Tibial artery (tissue), 4 donors: ENCODE measurements at regions not wholly inside any gene's neighbourhood (a gene's known extent, or its start where the extent isn't known, plus 50 kb on each side); places are given as distances from the start of the nearest gene placed in this dataset.
A peak's percentile ranks its signal among the peaks of the same experiment; 100 is the strongest.

Source experiments
- DNase-seq, 2 donors: peaks; one replicate each; pipeline ENCODE4 v3.0.0-alpha.2; 2019
- H3K27ac ChIP-seq, 2 donors: fragments of 200-600 bp; sonication (generic) in 1 of 2; 1 replicate in 1 of 2; 2 replicates in 1 of 2; pipeline ENCODE4 v1.5.1; 2018 to 2019; ENCODE audit warnings: mild to moderate bottlenecking in 1 of 2
- H3K27me3 ChIP-seq, 2 donors: fragments of 200-600 bp; sonication (generic) in 1 of 2; one replicate each; pipeline versions ENCODE4 v1.5.1 to v1.6.0; 2016 to 2019
- H3K36me3 ChIP-seq, 3 donors: fragments of 200-600 bp; sonication (generic) in 2 of 3; one replicate each; pipeline ENCODE4 v1.5.1; 2016 to 2019; ENCODE audit warnings: mild to moderate bottlenecking in 2 of 3
- H3K4me1 ChIP-seq, 4 donors: fragments of 200-600 bp; sonication (generic) in 2 of 4; 1 replicate in 3 of 4; 2 replicates in 1 of 4; pipeline ENCODE4 v1.5.1; 2016 to 2019
- H3K4me3 ChIP-seq, 2 donors: fragments of 200-600 bp; sonication (generic) in 1 of 2; 1 replicate in 1 of 2; 2 replicates in 1 of 2; pipeline ENCODE4 v1.5.1; 2018 to 2019; ENCODE audit warnings: mild to moderate bottlenecking in 2 of 2
- H3K9me3 ChIP-seq, 3 donors: fragments of 200-600 bp; sonication (generic) in 1 of 3; one replicate each; pipeline ENCODE4 v1.5.1; 2016 to 2019
- intact Hi-C: fragments of 100-400 bp; cut with DNase I; formaldehyde crosslinking; loops from one replicate; pipeline ENCODE4 v1.15.0; 2023; ENCODE audit warnings: low total_unique reads
- TF ChIP-seq, protein P1 (sequence below), 2 experiments: fragments of 200-600 bp in 1 of 2; fragments of 450-650 bp in 1 of 2; IDR thresholded peaks; one replicate each; pipeline ENCODE4 v1.5.1; 2017 to 2019; ENCODE audit warnings: antibody characterized with exemption in 2 of 2, mild to moderate bottlenecking in 1 of 2, moderate library complexity in 1 of 2

DNA sequence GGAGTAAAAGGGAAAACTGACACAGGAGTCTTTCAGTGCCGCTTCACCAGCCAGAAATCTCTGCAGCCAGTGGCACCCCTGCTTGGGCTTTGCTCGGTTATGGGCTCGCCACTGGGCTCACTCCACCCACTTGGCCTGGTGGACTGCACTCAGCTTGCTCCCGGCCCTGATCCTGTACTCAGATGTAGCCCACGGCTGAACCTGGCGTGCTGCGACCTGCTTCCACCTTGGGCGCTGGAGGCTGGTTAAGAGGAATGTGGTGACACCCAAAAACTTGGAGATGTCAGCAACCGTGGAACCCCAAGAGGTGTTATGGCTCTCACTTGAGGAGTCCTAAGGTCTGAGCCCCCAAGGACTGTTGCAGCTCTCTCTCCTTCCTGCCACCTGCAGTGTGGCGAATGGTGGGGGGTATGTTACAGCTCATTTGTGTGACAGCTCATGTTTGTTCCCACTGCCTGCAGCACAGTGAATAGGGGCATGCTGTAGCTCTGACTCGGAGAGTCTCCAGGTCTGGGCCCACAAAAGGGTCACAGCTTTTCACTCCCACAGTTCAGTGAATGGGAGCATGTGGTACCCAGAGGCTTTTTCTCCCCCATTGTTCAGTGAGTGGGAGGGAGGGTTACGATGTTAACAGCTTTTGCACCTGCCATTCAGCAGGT lies 1124.5 kb upstream of the ATXN8OS start:
- intact Hi-C loops, result no loop called here
- no peak overlapping the region for H3K4me3 ChIP-seq
- DNase-seq, result peak in 1 of 2 donors; percentile 50
- H3K27ac ChIP-seq, result no peak overlapping the region
- H3K27me3 ChIP-seq, result no peaks in the 10 kb centered on the region
- TF ChIP-seq, protein P1, sequence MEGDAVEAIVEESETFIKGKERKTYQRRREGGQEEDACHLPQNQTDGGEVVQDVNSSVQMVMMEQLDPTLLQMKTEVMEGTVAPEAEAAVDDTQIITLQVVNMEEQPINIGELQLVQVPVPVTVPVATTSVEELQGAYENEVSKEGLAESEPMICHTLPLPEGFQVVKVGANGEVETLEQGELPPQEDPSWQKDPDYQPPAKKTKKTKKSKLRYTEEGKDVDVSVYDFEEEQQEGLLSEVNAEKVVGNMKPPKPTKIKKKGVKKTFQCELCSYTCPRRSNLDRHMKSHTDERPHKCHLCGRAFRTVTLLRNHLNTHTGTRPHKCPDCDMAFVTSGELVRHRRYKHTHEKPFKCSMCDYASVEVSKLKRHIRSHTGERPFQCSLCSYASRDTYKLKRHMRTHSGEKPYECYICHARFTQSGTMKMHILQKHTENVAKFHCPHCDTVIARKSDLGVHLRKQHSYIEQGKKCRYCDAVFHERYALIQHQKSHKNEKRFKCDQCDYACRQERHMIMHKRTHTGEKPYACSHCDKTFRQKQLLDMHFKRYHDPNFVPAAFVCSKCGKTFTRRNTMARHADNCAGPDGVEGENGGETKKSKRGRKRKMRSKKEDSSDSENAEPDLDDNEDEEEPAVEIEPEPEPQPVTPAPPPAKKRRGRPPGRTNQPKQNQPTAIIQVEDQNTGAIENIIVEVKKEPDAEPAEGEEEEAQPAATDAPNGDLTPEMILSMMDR (IDR thresholded peaks at IDR 0.05), result no peak
- peaks cover 0 to 4% (median 0%) of the 10 kb centered on the region in 3 donors for H3K9me3 ChIP-seq
- H3K4me1 ChIP-seq, result no peaks in the 10 kb centered on the region
- no peaks in the 10 kb centered on the region for H3K36me3 ChIP-seq

DNA sequence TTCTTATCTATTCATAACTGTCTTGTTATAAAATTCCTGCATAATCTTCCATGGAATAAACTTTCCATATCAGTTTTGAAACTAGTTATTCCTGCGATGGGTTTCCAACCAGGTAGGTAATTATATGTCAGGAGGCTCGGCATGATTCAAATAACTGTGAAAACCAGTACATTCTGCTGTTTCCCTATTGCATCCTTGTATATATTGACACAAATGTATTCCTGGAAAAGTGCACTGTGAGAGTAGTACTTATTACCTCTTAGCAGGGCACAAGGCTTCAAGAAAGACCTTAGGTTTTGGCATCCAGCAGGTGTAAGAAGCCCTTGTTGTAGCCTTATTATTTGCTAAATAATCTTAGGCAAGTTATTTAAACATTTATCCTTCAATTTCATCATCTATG lies 1131.3 kb upstream of the ATXN8OS start:
- H3K27me3 ChIP-seq, result no peaks in the 10 kb centered on the region
- no peaks in the 10 kb centered on the region for H3K36me3 ChIP-seq
- H3K4me1 ChIP-seq, result no peaks in the 10 kb centered on the region
- no peak overlapping the region for H3K27ac ChIP-seq
- intact Hi-C loops, result no loop called here
- no peaks in the 10 kb centered on the region for H3K9me3 ChIP-seq
- no peak overlapping the region for H3K4me3 ChIP-seq
- TF ChIP-seq, protein P1 (IDR thresholded peaks at IDR 0.05), result no peak
- DNase-seq, result no peak

DNA sequence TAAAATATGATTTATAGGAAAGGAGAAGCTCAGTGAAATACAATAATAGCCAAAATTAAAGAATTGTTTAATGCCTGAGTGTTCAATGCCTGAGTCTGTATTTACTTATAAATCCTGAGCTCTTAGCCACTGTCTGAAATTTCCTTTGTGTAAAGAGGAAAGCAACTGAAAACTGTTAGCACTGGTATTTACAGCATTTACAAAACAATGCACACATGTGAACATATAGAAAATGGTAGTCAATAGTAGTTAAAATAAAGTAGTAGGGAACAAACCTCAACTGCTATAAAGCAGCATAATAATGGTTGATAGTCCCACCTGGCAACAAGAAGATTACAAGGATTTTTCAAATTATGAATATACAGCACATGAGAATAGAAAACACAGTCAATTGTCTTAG lies 1137.1 kb upstream of the ATXN8OS start:
- H3K36me3 ChIP-seq, result no peaks in the 10 kb centered on the region
- H3K27ac ChIP-seq, result no peak overlapping the region
- no peak for DNase-seq
- no peaks in the 10 kb centered on the region for H3K4me1 ChIP-seq
- intact Hi-C loops, result no loop called here
- no peak overlapping the region for H3K4me3 ChIP-seq
- no peaks in the 10 kb centered on the region for H3K9me3 ChIP-seq
- no peaks in the 10 kb centered on the region for H3K27me3 ChIP-seq
- TF ChIP-seq, protein P1 (IDR thresholded peaks at IDR 0.05), result no peak

DNA sequence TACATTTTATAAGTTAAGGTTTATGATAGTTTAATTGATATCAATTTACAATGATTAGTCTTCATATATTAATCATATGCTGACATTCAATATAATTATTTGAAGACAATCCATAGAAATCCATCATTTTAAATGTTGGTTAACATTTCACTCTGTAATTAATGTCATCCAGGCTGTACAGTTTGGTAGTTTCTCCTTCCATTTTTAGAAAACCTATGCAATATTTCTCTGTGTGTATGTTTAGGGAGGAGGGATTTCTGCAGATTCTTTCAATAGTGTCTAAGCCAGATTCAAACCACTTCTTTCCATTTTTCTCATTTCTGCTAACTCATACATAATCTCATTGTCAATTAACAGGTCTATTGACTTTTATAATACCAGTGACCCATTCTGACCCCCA lies 1159.0 kb upstream of the ATXN8OS start:
- Histone ChIP-seq H3K27ac (no peak overlapping the region), H3K4me1 (no peaks in the 10 kb centered on the region), H3K4me3 (no peak overlapping the region), H3K9me3 (no peaks in the 10 kb centered on the region), H3K36me3 (no peaks in the 10 kb centered on the region), H3K27me3 (no peaks in the 10 kb centered on the region)
- intact Hi-C loops, result no loop called here
- no peak for DNase-seq
- TF ChIP-seq, protein P1 (IDR thresholded peaks at IDR 0.05), result no peak

DNA sequence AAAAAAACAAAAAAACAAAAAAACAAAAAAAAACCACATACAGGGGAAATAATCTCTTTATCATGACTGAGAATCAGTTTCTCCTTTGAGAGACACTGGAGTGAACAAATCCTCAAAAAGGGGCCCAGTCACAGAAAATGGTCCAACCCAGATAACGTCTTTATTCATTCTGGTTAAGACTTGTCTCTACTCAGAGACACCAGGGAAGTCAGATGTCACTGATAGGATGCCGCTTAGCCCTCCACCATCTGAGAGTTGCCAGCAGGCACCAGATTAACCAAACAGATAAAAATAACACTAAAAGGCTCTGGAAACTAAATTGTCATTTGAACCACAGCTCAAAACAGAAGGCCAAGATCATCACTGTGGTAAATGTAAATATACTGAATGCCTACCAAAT lies 1163.4 kb upstream of the ATXN8OS start:
- Histone ChIP-seq H3K9me3 (no peaks in the 10 kb centered on the region), H3K27ac (no peak overlapping the region), H3K27me3 (no peaks in the 10 kb centered on the region), H3K4me3 (no peak overlapping the region), H3K36me3 (no peaks in the 10 kb centered on the region), H3K4me1 (no peaks in the 10 kb centered on the region)
- DNase-seq, result no peak
- intact Hi-C loops, result no loop called here
- TF ChIP-seq, protein P1 (IDR thresholded peaks at IDR 0.05), result no peak

DNA sequence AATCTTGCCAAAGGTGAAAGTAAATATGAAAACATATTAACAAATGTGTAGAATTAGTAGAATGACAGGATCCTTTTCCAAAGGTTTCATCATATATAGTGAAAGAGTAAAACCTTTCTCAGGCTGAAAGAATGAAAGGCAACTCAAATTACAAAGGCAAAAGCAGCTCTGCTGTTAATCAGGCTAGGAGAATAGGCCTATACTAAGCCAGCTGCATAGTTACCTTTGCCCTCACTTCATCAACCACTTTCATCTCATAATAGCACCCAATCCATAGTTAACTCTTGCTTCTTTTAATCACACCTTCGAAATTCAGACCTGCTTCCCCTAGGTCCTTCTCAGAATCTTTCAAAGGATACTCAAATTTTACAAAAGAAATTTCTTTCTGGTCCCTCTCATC lies 1167.6 kb upstream of the ATXN8OS start:
- Histone ChIP-seq H3K27me3 (no peaks in the 10 kb centered on the region), H3K36me3 (no peaks in the 10 kb centered on the region), H3K27ac (no peak overlapping the region), H3K4me1 (no peaks in the 10 kb centered on the region), H3K4me3 (no peak overlapping the region), H3K9me3 (no peaks in the 10 kb centered on the region)
- intact Hi-C loops, result no loop called here
- TF ChIP-seq, protein P1 (IDR thresholded peaks at IDR 0.05), result no peak
- DNase-seq, result no peak
